ENCODE measurements at regions not wholly inside any gene's neighbourhood (a gene's known extent, or its start where the extent isn't known, plus 50 kb on each side); places are given as distances from the start of the nearest gene placed in this dataset.

DNA sequence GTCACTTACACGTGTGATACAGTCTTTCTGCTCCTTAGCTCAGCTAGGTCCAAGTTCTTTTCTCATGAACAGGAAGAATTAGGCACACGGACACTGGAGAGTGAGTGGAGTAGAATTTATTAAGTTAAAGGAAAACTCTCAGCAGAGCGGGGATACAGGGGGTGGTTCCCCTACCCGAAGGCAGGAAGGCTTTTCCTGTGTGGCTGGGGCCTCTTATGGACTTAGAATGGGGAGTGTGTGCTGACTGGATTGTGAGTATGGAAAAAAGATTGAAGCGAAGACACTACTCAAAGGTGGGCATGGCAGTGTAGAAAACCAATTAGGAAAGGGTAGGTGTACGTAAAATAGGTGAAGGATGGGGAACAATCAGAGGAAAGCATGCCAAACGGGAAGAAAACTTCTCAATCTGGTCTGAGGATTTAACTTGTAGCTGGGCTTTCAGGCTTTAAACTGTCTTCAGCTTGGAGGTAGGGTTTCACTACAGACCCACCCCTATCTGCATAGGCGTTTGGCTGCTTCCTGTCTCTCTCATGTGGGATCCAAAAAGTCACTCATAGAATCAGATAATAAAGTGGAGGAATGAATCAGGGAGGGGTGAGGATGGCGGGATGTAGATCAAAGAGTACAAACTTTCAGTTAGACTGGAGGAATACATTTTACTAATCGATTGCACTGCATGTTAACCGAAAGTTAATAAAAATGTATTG lies 104.2 kb downstream of the ANKRD7 start:
- peaks cover 16% of the 10 kb centered on the region for H3K4me1 ChIP-seq (ENCODE audit: insufficient read depth, low read length)
- 89% methylated on average over 9 of the region's 11 CpGs for WGBS
- no peak overlapping the region for H3K27ac ChIP-seq (ENCODE audit: low read depth, low read length)
- no peak overlapping the region for H3K9ac ChIP-seq (ENCODE audit: low read depth, low read length)
- H3K4me3 ChIP-seq (ENCODE audit: low read length), result no peak overlapping the region
- H3K9me3 ChIP-seq (ENCODE audit: insufficient read depth, low read depth, low read length), result no peaks in the 10 kb centered on the region
- no peaks in the 10 kb centered on the region for H3K36me3 ChIP-seq (ENCODE audit: insufficient read depth, low read length)
- H3K27me3 ChIP-seq (ENCODE audit: insufficient read depth, low read length), result no peaks in the 10 kb centered on the region

- Histone ChIP-seq H3K36me3 (ENCODE audit: insufficient read depth, low read length) (no peaks in the 10 kb centered on the region), H3K27ac (ENCODE audit: low read depth, low read length) (no peak overlapping the region), H3K4me1 (ENCODE audit: insufficient read depth, low read length) (peaks cover 16% of the 10 kb centered on the region), H3K4me3 (ENCODE audit: low read length) (no peak overlapping the region), H3K9me3 (ENCODE audit: insufficient read depth, low read depth, low read length) (no peaks in the 10 kb centered on the region), H3K9ac (ENCODE audit: low read depth, low read length) (no peak overlapping the region), H3K27me3 (ENCODE audit: insufficient read depth, low read length) (no peaks in the 10 kb centered on the region; the same call in 1 of the 2 replicates)
- 90% methylated on average over 3 of the region's 3 CpGs for WGBS
Measured at GRCh38 chr7:118330388-118330787, 105.9 kb downstream of the ANKRD7 start.

GRCh38 chr7:118346748-118347147 lies 122.2 kb downstream of the ANKRD7 start:
- no peak overlapping the region for H3K9ac ChIP-seq (ENCODE audit: low read depth, low read length)
- H3K27ac ChIP-seq (ENCODE audit: low read depth, low read length), result no peak overlapping the region
- H3K36me3 ChIP-seq (ENCODE audit: insufficient read depth, low read length), result no peaks in the 10 kb centered on the region
- no peaks in the 10 kb centered on the region for H3K9me3 ChIP-seq (ENCODE audit: insufficient read depth, low read depth, low read length)
- H3K27me3 ChIP-seq (ENCODE audit: insufficient read depth, low read length), result no peaks in the 10 kb centered on the region
- H3K4me3 ChIP-seq (ENCODE audit: low read length), result no peak overlapping the region
- H3K4me1 ChIP-seq (ENCODE audit: insufficient read depth, low read length), result peaks cover 12% of the 10 kb centered on the region

DNA sequence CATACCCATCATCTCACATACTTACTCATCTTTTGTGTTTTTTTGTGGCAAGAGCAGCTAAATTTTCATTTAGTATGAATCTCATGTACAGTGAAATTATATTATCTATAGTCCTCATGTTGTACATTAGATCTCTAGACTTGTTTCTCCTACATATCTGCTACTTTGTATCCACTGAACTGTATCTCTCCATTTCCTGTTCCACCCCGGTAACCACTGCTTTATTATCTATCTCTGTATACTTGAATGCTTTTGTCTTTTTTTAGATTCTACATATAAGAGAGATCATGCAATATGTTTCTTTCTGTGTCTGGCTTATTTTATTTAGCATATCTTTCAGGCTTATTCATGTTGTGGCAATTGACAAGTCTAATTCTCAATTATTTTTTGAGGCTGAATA lies 125.1 kb downstream of the ANKRD7 start:
- Histone ChIP-seq H3K27ac (ENCODE audit: low read depth, low read length) (no peak overlapping the region), H3K36me3 (ENCODE audit: insufficient read depth, low read length) (no peaks in the 10 kb centered on the region), H3K9ac (ENCODE audit: low read depth, low read length) (no peak overlapping the region), H3K4me1 (ENCODE audit: insufficient read depth, low read length) (peaks cover 12% of the 10 kb centered on the region), H3K9me3 (ENCODE audit: insufficient read depth, low read depth, low read length) (no peaks in the 10 kb centered on the region), H3K4me3 (ENCODE audit: low read length) (no peak overlapping the region), H3K27me3 (ENCODE audit: insufficient read depth, low read length) (no peaks in the 10 kb centered on the region)
- no CpG with 5 or more reads among the region's 1 CpG for WGBS

DNA sequence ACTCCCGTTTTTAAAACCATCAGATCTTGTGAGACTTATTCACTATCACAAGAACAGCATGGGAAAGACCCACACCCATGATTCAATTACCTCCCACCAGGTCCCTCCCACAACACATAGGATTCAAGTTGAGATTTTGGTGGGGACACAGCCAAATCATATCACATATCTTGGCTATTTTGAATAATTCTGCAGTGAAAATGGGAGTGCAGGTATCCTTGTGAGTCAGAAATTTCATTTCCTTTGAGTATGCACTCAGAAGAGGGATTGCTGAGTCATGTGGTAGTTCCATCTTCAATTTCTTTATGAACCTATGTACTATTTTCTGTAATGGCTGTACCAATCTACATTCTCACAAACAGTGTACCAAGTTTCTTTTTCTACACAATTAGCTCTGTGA lies 125.8 kb downstream of the ANKRD7 start:
- Histone ChIP-seq H3K27me3 (ENCODE audit: insufficient read depth, low read length) (no peaks in the 10 kb centered on the region), H3K36me3 (ENCODE audit: insufficient read depth, low read length) (no peaks in the 10 kb centered on the region), H3K9ac (ENCODE audit: low read depth, low read length) (no peak overlapping the region), H3K4me3 (ENCODE audit: low read length) (no peak overlapping the region), H3K27ac (ENCODE audit: low read depth, low read length) (no peak overlapping the region), H3K9me3 (ENCODE audit: insufficient read depth, low read depth, low read length) (peaks cover 2% of the 10 kb centered on the region; the same call in 1 of the 2 replicates), H3K4me1 (ENCODE audit: insufficient read depth, low read length) (peaks cover 12% of the 10 kb centered on the region)
- WGBS, result 100% methylated on average over 1 of the region's 1 CpG

DNA sequence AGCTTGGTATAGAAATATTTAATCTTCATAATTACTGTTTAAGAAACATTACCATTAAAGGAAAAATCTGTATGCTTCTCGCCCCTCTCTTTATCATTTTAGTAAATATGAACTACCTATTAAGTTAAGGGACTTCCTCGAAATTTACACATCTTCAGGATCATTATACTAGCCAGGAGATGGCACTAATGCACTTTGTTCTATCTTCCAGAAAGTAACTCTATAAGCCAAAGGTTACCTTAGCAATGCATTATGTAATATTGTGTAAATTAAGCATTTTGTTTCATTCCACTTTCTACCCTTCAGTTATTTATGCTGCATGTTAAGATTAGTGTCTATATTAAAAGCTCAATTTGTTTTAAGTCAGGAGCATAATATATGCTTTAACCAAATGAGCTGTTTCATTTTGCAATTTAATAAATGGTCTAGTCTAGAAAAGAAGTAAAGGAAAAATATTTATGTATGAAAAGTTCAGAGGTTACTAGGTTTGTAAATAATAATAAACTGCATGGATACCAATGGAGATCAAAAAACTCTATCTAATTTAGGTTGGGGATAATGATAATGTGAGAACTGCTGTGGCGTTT lies 128.5 kb downstream of the ANKRD7 start:
- H3K36me3 ChIP-seq (ENCODE audit: insufficient read depth, low read length), result no peaks in the 10 kb centered on the region
- peaks cover 13% of the 10 kb centered on the region for H3K9me3 ChIP-seq (ENCODE audit: insufficient read depth, low read depth, low read length)
- WGBS, result 78% methylated on average over 2 of the region's 3 CpGs
- no peak overlapping the region for H3K27ac ChIP-seq (ENCODE audit: low read depth, low read length)
- no peaks in the 10 kb centered on the region for H3K4me1 ChIP-seq (ENCODE audit: insufficient read depth, low read length)
- H3K9ac ChIP-seq (ENCODE audit: low read depth, low read length), result no peak overlapping the region
- H3K27me3 ChIP-seq (ENCODE audit: insufficient read depth, low read length), result no peaks in the 10 kb centered on the region
- no peak overlapping the region for H3K4me3 ChIP-seq (ENCODE audit: low read length)

GRCh38 chr7:118366363-118366762 lies 141.9 kb downstream of the ANKRD7 start:
- Histone ChIP-seq H3K27me3 (ENCODE audit: insufficient read depth, low read length) (no peaks in the 10 kb centered on the region), H3K4me1 (ENCODE audit: insufficient read depth, low read length) (no peaks in the 10 kb centered on the region), H3K9me3 (ENCODE audit: insufficient read depth, low read depth, low read length) (no peaks in the 10 kb centered on the region), H3K27ac (ENCODE audit: low read depth, low read length) (no peak overlapping the region), H3K9ac (ENCODE audit: low read depth, low read length) (no peak overlapping the region), H3K36me3 (ENCODE audit: insufficient read depth, low read length) (no peaks in the 10 kb centered on the region), H3K4me3 (ENCODE audit: low read length) (no peak overlapping the region)
- WGBS, result 89% methylated on average over 5 of the region's 5 CpGs

DNA sequence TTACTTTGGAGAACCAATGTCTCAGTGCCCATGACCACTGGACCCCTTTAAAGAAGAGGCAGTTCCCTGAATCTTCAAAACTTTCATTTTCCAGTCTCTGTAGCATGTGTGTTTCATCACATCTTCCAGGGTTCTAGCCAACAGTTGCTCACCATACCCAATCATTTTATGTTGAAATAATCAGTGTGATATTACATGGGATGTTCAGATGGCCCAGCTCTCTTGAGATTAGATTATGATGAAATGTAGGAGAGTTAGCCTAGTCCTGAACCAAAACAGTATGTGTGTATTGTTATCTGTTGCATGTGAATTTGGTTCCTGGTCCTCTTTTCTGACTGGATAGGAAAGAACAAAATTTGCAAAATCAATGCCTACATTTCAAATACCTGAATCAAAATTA lies 144.5 kb downstream of the ANKRD7 start:
- H3K36me3 ChIP-seq (ENCODE audit: insufficient read depth, low read length), result no peaks in the 10 kb centered on the region
- H3K9ac ChIP-seq (ENCODE audit: low read depth, low read length), result no peak overlapping the region
- H3K27me3 ChIP-seq (ENCODE audit: insufficient read depth, low read length), result no peaks in the 10 kb centered on the region

GRCh38 chr7:118369987-118370386 lies 145.5 kb downstream of the ANKRD7 start:
- no peak overlapping the region for H3K9ac ChIP-seq (ENCODE audit: low read depth, low read length)
- no peaks in the 10 kb centered on the region for H3K27me3 ChIP-seq (ENCODE audit: insufficient read depth, low read length)
- H3K36me3 ChIP-seq (ENCODE audit: insufficient read depth, low read length), result no peaks in the 10 kb centered on the region
- 90% methylated on average over 3 of the region's 3 CpGs for WGBS
- H3K9me3 ChIP-seq (ENCODE audit: insufficient read depth, low read depth, low read length), result no peaks in the 10 kb centered on the region
- H3K27ac ChIP-seq (ENCODE audit: low read depth, low read length), result no peak overlapping the region
- H3K4me3 ChIP-seq (ENCODE audit: low read length), result no peak overlapping the region
- H3K4me1 ChIP-seq (ENCODE audit: insufficient read depth, low read length), result no peaks in the 10 kb centered on the region

More for the DNA sequence above, 144.5 kb downstream of the ANKRD7 start:
- Histone ChIP-seq H3K27ac (ENCODE audit: low read depth, low read length) (no peak overlapping the region), H3K4me1 (ENCODE audit: insufficient read depth, low read length) (no peaks in the 10 kb centered on the region), H3K9me3 (ENCODE audit: insufficient read depth, low read depth, low read length) (no peaks in the 10 kb centered on the region), H3K4me3 (ENCODE audit: low read length) (no peak overlapping the region)

DNA sequence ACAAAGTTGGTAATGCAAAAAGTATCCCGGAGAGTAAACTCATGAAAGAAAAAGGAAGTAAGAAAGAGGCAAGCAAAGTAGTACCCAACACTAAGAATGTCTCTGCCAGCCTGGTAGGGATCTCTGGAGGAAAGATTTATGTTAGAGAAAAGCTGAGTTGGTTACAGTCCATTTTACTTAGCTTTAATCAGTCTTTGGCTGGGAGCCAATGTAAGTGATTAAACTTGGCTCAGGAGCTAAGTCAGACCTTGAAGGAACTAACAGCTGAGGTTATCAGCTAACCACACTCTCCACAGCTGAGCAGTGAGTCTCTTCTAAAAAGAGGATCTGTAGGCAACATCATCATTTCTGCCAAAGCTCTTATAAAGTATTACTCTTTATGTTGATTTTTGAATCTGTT lies 148.0 kb downstream of the ANKRD7 start:
- WGBS, result 97% methylated on average over 1 of the region's 1 CpG
- Histone ChIP-seq H3K4me1 (ENCODE audit: insufficient read depth, low read length) (no peaks in the 10 kb centered on the region), H3K4me3 (ENCODE audit: low read length) (no peak overlapping the region), H3K9me3 (ENCODE audit: insufficient read depth, low read depth, low read length) (no peaks in the 10 kb centered on the region), H3K9ac (ENCODE audit: low read depth, low read length) (no peak overlapping the region), H3K27ac (ENCODE audit: low read depth, low read length) (no peak overlapping the region), H3K36me3 (ENCODE audit: insufficient read depth, low read length) (no peaks in the 10 kb centered on the region), H3K27me3 (ENCODE audit: insufficient read depth, low read length) (no peaks in the 10 kb centered on the region)

GRCh38 chr7:118389629-118390028 lies 165.1 kb downstream of the ANKRD7 start:
- no peak overlapping the region for H3K27ac ChIP-seq (ENCODE audit: low read depth, low read length)
- H3K4me1 ChIP-seq (ENCODE audit: insufficient read depth, low read length), result peaks cover 8% of the 10 kb centered on the region; the same call in 1 of the 2 replicates
- no peaks in the 10 kb centered on the region for H3K9me3 ChIP-seq (ENCODE audit: insufficient read depth, low read depth, low read length)
- WGBS, result no CpG with 5 or more reads among the region's 3 CpGs
- H3K4me3 ChIP-seq (ENCODE audit: low read length), result no peak overlapping the region
- H3K36me3 ChIP-seq (ENCODE audit: insufficient read depth, low read length), result no peaks in the 10 kb centered on the region
- H3K27me3 ChIP-seq (ENCODE audit: insufficient read depth, low read length), result no peaks in the 10 kb centered on the region
- H3K9ac ChIP-seq (ENCODE audit: low read depth, low read length), result no peak overlapping the region

GRCh38 chr7:118404211-118404610 lies 179.7 kb downstream of the ANKRD7 start:
- Histone ChIP-seq H3K27me3 (ENCODE audit: insufficient read depth, low read length) (no peaks in the 10 kb centered on the region), H3K27ac (ENCODE audit: low read depth, low read length) (no peak overlapping the region), H3K9me3 (ENCODE audit: insufficient read depth, low read depth, low read length) (no peaks in the 10 kb centered on the region), H3K36me3 (ENCODE audit: insufficient read depth, low read length) (no peaks in the 10 kb centered on the region), H3K4me1 (ENCODE audit: insufficient read depth, low read length) (no peaks in the 10 kb centered on the region), H3K4me3 (ENCODE audit: low read length) (no peak overlapping the region), H3K9ac (ENCODE audit: low read depth, low read length) (no peak overlapping the region)
- 100% methylated on average over 2 of the region's 2 CpGs for WGBS

Data from HUES64 (cell line).